Mesendoderm (in vitro differentiated cells): ENCODE measurements at regions not wholly inside any gene's neighbourhood (a gene's known extent, or its start where the extent isn't known, plus 50 kb on each side); places are given as distances from the start of the nearest gene placed in this dataset.

Experiments
- DNase-seq: peaks from one replicate; pipeline ENCODE4 v3.0.0; 2013
- H2AK5ac ChIP-seq: 2 replicates; pipeline ENCODE4 v1.6.1; 2013; ENCODE audit warnings: low read length, inconsistent platforms
- H2BK120ac ChIP-seq: 2 replicates; pipeline ENCODE4 v1.6.1; 2013; ENCODE audit warnings: low read depth, mild to moderate bottlenecking, low read length, moderate library complexity, mixed read lengths
- H2BK15ac ChIP-seq: replicated peaks from 2 replicates; pipeline ENCODE4 v1.6.1; 2013; ENCODE audit warnings: low read depth, mild to moderate bottlenecking, moderate library complexity
- H2BK5ac ChIP-seq: 2 replicates; pipeline ENCODE4 v1.6.1; 2013; ENCODE audit warnings: low read length, inconsistent platforms
- H3K18ac ChIP-seq: 2 replicates; pipeline ENCODE4 v1.6.1; 2013; ENCODE audit warnings: mild to moderate bottlenecking, low read length, mixed read lengths
- H3K23ac ChIP-seq: one replicate; pipeline ENCODE4 v1.6.1; 2013; ENCODE audit warnings: low read length
- H3K27ac ChIP-seq: 2 replicates; pipeline ENCODE4 v1.5.1; 2013; ENCODE audit warnings: low read depth, mild to moderate bottlenecking, inconsistent platforms, low read length, moderate library complexity
- H3K27me3 ChIP-seq: 2 replicates; pipeline ENCODE4 v1.6.1; 2013; ENCODE audit warnings: low read length, control low read depth, mild to moderate bottlenecking, inconsistent platforms; ENCODE audit not compliant: insufficient read depth, poor library complexity
- H3K36me3 ChIP-seq: 2 replicates; pipeline ENCODE4 v1.6.1; 2013; ENCODE audit warnings: low read length, inconsistent platforms; ENCODE audit not compliant: control insufficient read depth, insufficient read depth
- H3K4ac ChIP-seq: one replicate; pipeline ENCODE4 v1.6.1; 2013; ENCODE audit warnings: low read depth, mild to moderate bottlenecking, low read length, moderate library complexity
- H3K4me1 ChIP-seq: 2 replicates; pipeline ENCODE4 v1.6.1; 2013; ENCODE audit warnings: low read depth, low read length, inconsistent platforms; ENCODE audit not compliant: control insufficient read depth
- H3K4me2 ChIP-seq: 2 replicates; pipeline ENCODE4 v1.6.1; 2013; ENCODE audit warnings: low read length
- H3K4me3 ChIP-seq: 2 replicates; pipeline ENCODE4 v1.5.1; 2013; ENCODE audit warnings: mild to moderate bottlenecking, low read length
- H3K56ac ChIP-seq: one replicate; pipeline ENCODE4 v1.6.1; 2013; ENCODE audit warnings: low read length
- H3K79me1 ChIP-seq: 2 replicates; pipeline ENCODE4 v1.6.1; 2013; ENCODE audit warnings: low read length, inconsistent platforms
- H3K79me2 ChIP-seq: 2 replicates; pipeline ENCODE4 v1.6.1; 2013; ENCODE audit warnings: mild to moderate bottlenecking, low read length; ENCODE audit not compliant: control insufficient read depth, insufficient read depth
- H3K9ac ChIP-seq: 2 replicates; pipeline ENCODE4 v1.6.1; 2013; ENCODE audit warnings: low read length, inconsistent platforms
- H4K5ac ChIP-seq: one replicate; pipeline ENCODE4 v1.6.1; 2013; ENCODE audit warnings: low read length
- H4K8ac ChIP-seq: one replicate; pipeline ENCODE4 v1.6.1; 2013; ENCODE audit warnings: low read depth, mild to moderate bottlenecking, control low read depth, low read length, moderate library complexity
- WGBS: extraction: QIAGEN DNeasy Blood & Tissue Kit; methylation state at CpG from one replicate; pipeline ENCODE4 v1.1.7; 2013; ENCODE audit warnings: low lambda C conversion rate, missing lambda C conversion rate; ENCODE audit not compliant: insufficient coverage; ENCODE audit errors: extremely low coverage; 5-methylcytosine and 5-hydroxymethylcytosine counted together

DNA sequence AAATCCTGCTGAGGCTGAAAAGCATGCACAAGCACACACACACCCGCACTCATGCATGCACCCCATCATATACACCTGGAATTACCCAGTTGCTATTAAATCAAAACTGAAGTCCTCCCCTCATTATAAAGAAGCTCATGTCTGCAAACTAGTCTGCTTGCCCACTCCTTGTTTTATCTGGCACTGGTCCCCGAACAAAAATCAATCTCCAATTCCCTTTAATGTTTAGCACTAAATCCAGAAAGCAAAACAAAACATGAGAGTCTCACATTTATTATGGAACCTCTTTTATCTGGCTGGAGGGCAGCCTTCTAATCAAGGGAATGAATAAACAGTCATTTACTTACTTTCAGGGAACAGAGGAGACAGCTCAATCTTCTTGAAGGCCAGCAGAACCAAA lies 1093.4 kb upstream of the FLRT2 start:
- no peaks in the 10 kb centered on the region for H3K4me1 ChIP-seq
- no peak overlapping the region for H3K4me2 ChIP-seq
- no peaks in the 10 kb centered on the region for H3K79me2 ChIP-seq
- no peak overlapping the region for H3K27ac ChIP-seq
- H3K27me3 ChIP-seq: no peaks in the 10 kb centered on the region
- no CpG with 5 or more reads among the region's 2 CpGs for WGBS
- H4K5ac ChIP-seq: no peak overlapping the region
- H2BK120ac ChIP-seq: no peak overlapping the region
- H3K9ac ChIP-seq: no peak overlapping the region
- H2BK15ac ChIP-seq: no peak overlapping the region
- no peak overlapping the region for H3K4ac ChIP-seq
- no peak for DNase-seq
- no peak overlapping the region for H3K56ac ChIP-seq
- H3K79me1 ChIP-seq: no peaks in the 10 kb centered on the region
- H4K8ac ChIP-seq: no peak overlapping the region
- H3K36me3 ChIP-seq: no peaks in the 10 kb centered on the region
- no peak overlapping the region for H3K4me3 ChIP-seq
- H3K18ac ChIP-seq: no peak overlapping the region
- no peak overlapping the region for H2BK5ac ChIP-seq
- H2AK5ac ChIP-seq: no peak overlapping the region
- no peak overlapping the region for H3K23ac ChIP-seq

DNA sequence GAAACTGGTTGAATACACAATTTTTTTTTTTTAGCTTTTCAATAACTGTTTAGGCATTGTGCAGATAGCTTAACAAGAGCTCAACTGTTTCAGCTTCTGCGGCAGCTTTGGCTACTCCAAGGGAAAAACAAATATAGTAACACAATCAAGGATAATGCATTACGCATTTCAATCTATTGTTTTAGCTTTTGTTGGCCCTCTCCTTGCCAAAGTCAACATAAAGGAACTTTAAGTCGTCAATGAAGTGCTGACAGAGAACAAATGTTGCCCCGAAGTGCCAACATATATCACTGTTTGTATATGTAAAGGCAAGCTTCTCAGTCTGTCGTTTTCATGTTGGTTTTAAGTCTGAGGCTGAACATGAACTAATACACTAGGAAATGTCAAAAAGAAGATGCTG lies 1087.4 kb upstream of the FLRT2 start:
- no peaks in the 10 kb centered on the region for H3K27me3 ChIP-seq
- H3K36me3 ChIP-seq: no peaks in the 10 kb centered on the region
- WGBS: no CpG with 5 or more reads among the region's 5 CpGs
- no peak overlapping the region for H3K9ac ChIP-seq
- no peak for DNase-seq
- H3K56ac ChIP-seq: no peak overlapping the region
- H3K27ac ChIP-seq: no peak overlapping the region
- no peak overlapping the region for H3K23ac ChIP-seq
- H2BK5ac ChIP-seq: no peak overlapping the region
- H2AK5ac ChIP-seq: no peak overlapping the region
- H3K4ac ChIP-seq: no peak overlapping the region
- H3K4me1 ChIP-seq: no peaks in the 10 kb centered on the region
- H3K79me2 ChIP-seq: no peaks in the 10 kb centered on the region
- H3K18ac ChIP-seq: no peak overlapping the region
- no peak overlapping the region for H4K8ac ChIP-seq
- H3K79me1 ChIP-seq: no peaks in the 10 kb centered on the region
- no peak overlapping the region for H2BK120ac ChIP-seq
- H4K5ac ChIP-seq: no peak overlapping the region
- H3K4me2 ChIP-seq: no peak overlapping the region
- H3K4me3 ChIP-seq: no peak overlapping the region
- no peak overlapping the region for H2BK15ac ChIP-seq

- Histone ChIP-seq H3K4ac (no peak overlapping the region), H4K8ac (no peak overlapping the region), H2BK5ac (no peak overlapping the region), H4K5ac (no peak overlapping the region), H3K56ac (no peak overlapping the region), H3K79me1 (no peaks in the 10 kb centered on the region), H3K4me3 (no peak overlapping the region), H2BK120ac (no peak overlapping the region), H2BK15ac (no peak overlapping the region), H2AK5ac (no peak overlapping the region), H3K23ac (no peak overlapping the region), H3K4me1 (no peaks in the 10 kb centered on the region), H3K36me3 (no peaks in the 10 kb centered on the region), H3K18ac (no peak overlapping the region), H3K79me2 (no peaks in the 10 kb centered on the region), H3K27ac (no peak overlapping the region), H3K9ac (no peak overlapping the region), H3K4me2 (no peak overlapping the region), H3K27me3 (no peaks in the 10 kb centered on the region)
- no CpG with 5 or more reads among the region's 2 CpGs for WGBS
- DNase-seq: no peak
Measured at GRCh38 chr14:84445486-84445885, 1084.5 kb upstream of the FLRT2 start.

- Histone ChIP-seq H3K23ac (no peak overlapping the region), H4K5ac (no peak overlapping the region), H2BK120ac (no peak overlapping the region), H3K4me1 (no peaks in the 10 kb centered on the region), H3K4me3 (no peak overlapping the region), H2AK5ac (no peak overlapping the region), H3K4ac (no peak overlapping the region), H3K9ac (no peak overlapping the region), H4K8ac (no peak overlapping the region), H3K4me2 (no peak overlapping the region), H3K27ac (no peak overlapping the region), H3K36me3 (no peaks in the 10 kb centered on the region), H3K79me2 (no peaks in the 10 kb centered on the region), H3K79me1 (no peaks in the 10 kb centered on the region), H2BK5ac (no peak overlapping the region), H2BK15ac (no peak overlapping the region), H3K18ac (no peak overlapping the region), H3K27me3 (no peaks in the 10 kb centered on the region), H3K56ac (no peak overlapping the region)
- no CpG with 5 or more reads among the region's 3 CpGs for WGBS
- no peak for DNase-seq
Measured at GRCh38 chr14:84446250-84446649, 1083.7 kb upstream of the FLRT2 start.

DNA sequence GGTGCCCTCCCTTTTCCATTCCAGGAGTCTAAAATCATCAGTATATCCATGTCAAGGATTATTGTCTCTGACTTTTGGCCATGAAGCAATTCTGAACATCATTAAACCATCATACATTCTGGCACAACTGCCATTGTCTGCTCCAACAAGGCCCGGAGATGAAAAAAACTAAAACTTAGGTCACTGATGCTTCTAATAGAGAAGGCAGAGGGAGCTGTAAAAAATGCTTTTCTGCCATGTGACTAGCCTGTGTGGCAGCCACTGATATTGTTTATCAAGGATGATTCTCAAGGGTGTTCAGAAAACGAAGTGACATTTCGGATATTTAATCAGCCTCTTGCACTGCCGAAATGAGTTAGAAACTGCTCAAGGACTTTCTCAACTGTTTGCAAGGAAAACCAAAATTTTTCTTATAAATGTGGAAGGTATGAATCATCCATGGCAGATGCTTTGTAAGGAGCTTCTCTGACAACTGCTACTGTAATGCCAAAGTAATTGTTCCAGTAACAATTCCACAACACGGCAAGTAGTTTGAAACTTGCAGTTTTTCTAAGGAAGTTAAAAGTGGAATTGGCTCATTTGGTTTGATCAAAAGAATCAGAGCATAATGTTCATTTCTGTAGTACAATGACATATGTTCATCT lies 1076.5 kb upstream of the FLRT2 start:
- no peaks in the 10 kb centered on the region for H3K27me3 ChIP-seq
- H3K4me2 ChIP-seq: no peak overlapping the region
- no peak overlapping the region for H3K23ac ChIP-seq
- no peaks in the 10 kb centered on the region for H3K79me2 ChIP-seq
- H3K27ac ChIP-seq: no peak overlapping the region
- no peak overlapping the region for H3K56ac ChIP-seq
- no peak overlapping the region for H2BK120ac ChIP-seq
- no peaks in the 10 kb centered on the region for H3K79me1 ChIP-seq
- no peak overlapping the region for H3K18ac ChIP-seq
- no peak for DNase-seq
- H4K5ac ChIP-seq: no peak overlapping the region
- no peak overlapping the region for H3K4me3 ChIP-seq
- H2AK5ac ChIP-seq: no peak overlapping the region
- no peak overlapping the region for H3K4ac ChIP-seq
- no peak overlapping the region for H3K9ac ChIP-seq
- H2BK15ac ChIP-seq: no peak overlapping the region
- H3K4me1 ChIP-seq: no peaks in the 10 kb centered on the region
- H4K8ac ChIP-seq: no peak overlapping the region
- H2BK5ac ChIP-seq: no peak overlapping the region
- no CpG with 5 or more reads among the region's 5 CpGs for WGBS
- H3K36me3 ChIP-seq: no peaks in the 10 kb centered on the region

- no peak overlapping the region for H3K18ac ChIP-seq
- H4K5ac ChIP-seq: no peak overlapping the region
- no peak overlapping the region for H2BK5ac ChIP-seq
- no CpG with 5 or more reads among the region's 4 CpGs for WGBS
- DNase-seq: no peak
- no peak overlapping the region for H3K23ac ChIP-seq
- H3K79me2 ChIP-seq: no peaks in the 10 kb centered on the region
- H2BK120ac ChIP-seq: no peak overlapping the region
- H3K36me3 ChIP-seq: no peaks in the 10 kb centered on the region
- no peak overlapping the region for H3K4me3 ChIP-seq
- H3K4me1 ChIP-seq: no peaks in the 10 kb centered on the region
- H3K27me3 ChIP-seq: no peaks in the 10 kb centered on the region
- no peak overlapping the region for H2BK15ac ChIP-seq
- no peak overlapping the region for H3K27ac ChIP-seq
- H3K79me1 ChIP-seq: no peaks in the 10 kb centered on the region
- no peak overlapping the region for H3K56ac ChIP-seq
- no peak overlapping the region for H4K8ac ChIP-seq
- no peak overlapping the region for H3K4ac ChIP-seq
- no peak overlapping the region for H3K9ac ChIP-seq
- H2AK5ac ChIP-seq: no peak overlapping the region
- no peak overlapping the region for H3K4me2 ChIP-seq
Measured at GRCh38 chr14:84454114-84454513, 1075.8 kb upstream of the FLRT2 start.
